Activated gamma-delta T cell treated with anti-CD3 and anti-CD28 coated beads, Interleukin-2, amount 50 U/mL, for 16 hours (primary cell): ENCODE measurements at regions not wholly inside any gene's neighbourhood (a gene's known extent, or its start where the extent isn't known, plus 50 kb on each side); places are given as distances from the start of the nearest gene placed in this dataset.
"Not testable (repeated sequence)": the region's sequence is repeated elsewhere in the genome, so short reads cannot be mapped to it uniquely, and the experiment has no call there.

ENCODE experiments used
- DNase-seq: peaks from one replicate; pipeline ENCODE4 v3.0.0-alpha.2; 2020; ENCODE audit warnings: low read depth

- no peak for DNase-seq
These were observed 66.6 kb downstream of the LACC1 start for GRCh38 chr13:43946281-43946680.

- no peak for DNase-seq
These were observed 68.3 kb downstream of the LACC1 start for GRCh38 chr13:43947897-43948458.

- no peak for DNase-seq
These were observed 73.7 kb downstream of the LACC1 start for GRCh38 chr13:43953370-43953769.

- not testable (repeated sequence) for DNase-seq
These were observed 77.3 kb downstream of the LACC1 start for GRCh38 chr13:43956975-43957374.

- DNase-seq: no peak
These were observed 79.6 kb downstream of the LACC1 start for GRCh38 chr13:43959291-43959690.

GRCh38 chr13:43961909-43962308, 82.2 kb downstream of the LACC1 start:
- DNase-seq: no peak

GRCh38 chr13:43963726-43964125, 84.0 kb downstream of the LACC1 start:
- no peak for DNase-seq

GRCh38 chr13:43964698-43965458, 85.2 kb downstream of the LACC1 start:
- no peak for DNase-seq

GRCh38 chr13:43965459-43965845, 85.7 kb downstream of the LACC1 start:
- no peak for DNase-seq

- not testable (repeated sequence) for DNase-seq
These were observed 88.7 kb downstream of the LACC1 start for GRCh38 chr13:43968251-43968942.

GRCh38 chr13:43968943-43969690, 89.4 kb downstream of the LACC1 start:
- not testable (repeated sequence) for DNase-seq

- DNase-seq: not testable (repeated sequence)
These were observed 90.2 kb downstream of the LACC1 start for GRCh38 chr13:43969919-43970318.

- DNase-seq: not testable (repeated sequence)
These were observed 91.0 kb downstream of the LACC1 start for GRCh38 chr13:43970520-43971242.

- not testable (repeated sequence) for DNase-seq
These were observed 91.6 kb downstream of the LACC1 start for GRCh38 chr13:43971324-43971723.

GRCh38 chr13:43977911-43978310, 98.2 kb downstream of the LACC1 start:
- DNase-seq: no peak

GRCh38 chr13:43978688-43979087, 99.0 kb downstream of the LACC1 start:
- no peak for DNase-seq

GRCh38 chr13:43979492-43979891, 99.8 kb downstream of the LACC1 start:
- DNase-seq: no peak

- DNase-seq: no peak
These were observed 100.9 kb downstream of the LACC1 start for GRCh38 chr13:43980587-43980986.

- DNase-seq: no peak
These were observed 101.4 kb downstream of the LACC1 start for GRCh38 chr13:43981091-43981490.

- DNase-seq: no peak
These were observed 102.0 kb downstream of the LACC1 start for GRCh38 chr13:43981512-43982301.

- DNase-seq: no peak
These were observed 103.7 kb downstream of the LACC1 start for GRCh38 chr13:43983373-43983772.
